ENCODE measurements at regions not wholly inside any gene's neighbourhood (a gene's known extent, or its start where the extent isn't known, plus 50 kb on each side); places are given as distances from the start of the nearest gene placed in this dataset.

DNA sequence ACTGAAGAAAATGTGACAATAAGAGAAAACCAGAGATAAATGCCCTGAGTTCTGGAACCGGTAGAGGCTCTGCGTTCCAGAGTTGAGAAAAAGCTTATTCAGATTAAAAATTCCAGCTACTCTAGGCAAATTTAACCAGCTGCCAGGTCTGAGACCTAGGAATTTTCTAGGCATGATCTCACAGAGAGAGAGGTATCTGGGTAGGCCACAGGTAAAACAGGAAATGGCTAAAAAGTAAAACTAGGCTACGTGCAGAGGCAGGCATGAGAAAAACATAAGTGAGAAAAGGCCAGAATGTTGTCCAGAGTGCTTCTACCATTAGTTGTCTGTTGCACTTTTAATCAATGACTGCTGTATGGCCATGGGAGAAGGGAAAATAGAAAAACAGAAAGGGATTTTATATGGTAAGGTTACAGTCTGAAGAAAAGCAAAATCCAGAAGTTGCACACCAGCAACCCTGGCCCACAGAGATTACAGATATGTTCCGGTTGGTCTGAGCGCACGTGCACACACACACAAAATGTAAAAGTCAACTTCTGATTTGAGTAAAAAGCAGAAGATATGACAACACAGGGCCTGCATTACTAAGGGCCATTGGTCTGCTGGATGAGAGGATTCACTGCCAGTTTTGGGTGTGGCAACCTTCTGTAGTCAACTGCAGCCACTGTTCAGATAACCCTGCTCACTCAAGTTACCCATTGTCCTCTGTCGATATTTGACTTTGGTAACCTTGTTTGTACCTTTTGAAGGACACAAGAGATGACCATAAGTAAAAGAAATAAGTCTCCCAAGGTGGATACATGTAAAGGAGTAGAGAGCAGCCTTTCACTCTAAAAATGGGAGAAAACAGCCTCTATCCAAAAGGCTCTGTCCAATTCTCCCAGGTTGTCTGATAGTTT is 266.0 kb downstream of the DTWD2 start:
- Histone ChIP-seq H3K9me3 (replicated peaks; ENCODE audit: control insufficient read depth, insufficient read depth, low read length) (no peaks in the 10 kb centered on the region), H3K79me2 (ENCODE audit: control insufficient read depth, insufficient read depth, low read length) (no peaks in the 10 kb centered on the region), H3K27me3 (replicated peaks in 1 of 2; ENCODE audit: control insufficient read depth in 2 of 2, insufficient read depth in 2 of 2, low read length in 1 of 2) (no peaks in the 10 kb centered on the region), H3K4me1 (ENCODE audit: control insufficient read depth, insufficient read depth, low read length) (peaks cover 12% of the 10 kb centered on the region), H2AFZ (ENCODE audit: control insufficient read depth, low read depth, low read length) (no peak overlapping the region; the same call in 1 of the 2 replicates), H3K4me3 (no peak overlapping the region), H3K4me2 (ENCODE audit: control insufficient read depth, insufficient read depth) (peak overlapping the region; percentile 56), H3K9ac (ENCODE audit: control insufficient read depth, insufficient read depth, low read length) (no peak overlapping the region), H3K27ac (ENCODE audit: control insufficient read depth, insufficient read depth) (peak overlapping the region; percentile 4), H3K36me3 (ENCODE audit: control insufficient read depth in 2 of 2, insufficient read depth in 2 of 2, low read length in 1 of 2) (no peaks in the 10 kb centered on the region), H4K20me1 (ENCODE audit: control insufficient read depth, insufficient read depth) (no peaks in the 10 kb centered on the region)
- POLR2A ChIA-PET, result no interaction called here
- SMC1A ChIA-PET (ENCODE audit: uncharacterized antibody, unreplicated experiment), result interaction anchor here (0.6 to 0.8 kb wide), 2 partner anchors 22 to 1132 kb away, joined by 3 to 6 read pairs; no protein-coding TSS in a partner anchor
- RAD21 ChIA-PET (ENCODE audit: unreplicated experiment), result interaction anchor here (0.7 kb wide), 1 partner anchor 25 kb away, joined by 3 read pairs; no protein-coding TSS in a partner anchor
- CTCF ChIA-PET, result no interaction called here
- FAIRE-seq, result no peak
- 32% methylated on average over 7 of the region's 7 CpGs for WGBS (ENCODE audit: insufficient coverage, insufficient replicate concordance, low lambda C conversion rate, missing lambda C conversion rate)
- no TSS peak for BruUV-seq (replicated peaks)
- DNase-seq (ENCODE audit: low read depth, low spot score), result peak; percentile 60
- intact Hi-C loops (cut with micrococcal nuclease; ENCODE audit: unreplicated experiment), result loop anchor here (10.0 kb wide), 2 partner anchors 352 to 632 kb away; partner anchors contain the start of genes DMXL1 and TNFAIP8
- peak; percentile 83 for ATAC-seq
- in situ Hi-C loops (cut with MboI), result no loop called here
- TF ChIP-seq, protein P1, sequence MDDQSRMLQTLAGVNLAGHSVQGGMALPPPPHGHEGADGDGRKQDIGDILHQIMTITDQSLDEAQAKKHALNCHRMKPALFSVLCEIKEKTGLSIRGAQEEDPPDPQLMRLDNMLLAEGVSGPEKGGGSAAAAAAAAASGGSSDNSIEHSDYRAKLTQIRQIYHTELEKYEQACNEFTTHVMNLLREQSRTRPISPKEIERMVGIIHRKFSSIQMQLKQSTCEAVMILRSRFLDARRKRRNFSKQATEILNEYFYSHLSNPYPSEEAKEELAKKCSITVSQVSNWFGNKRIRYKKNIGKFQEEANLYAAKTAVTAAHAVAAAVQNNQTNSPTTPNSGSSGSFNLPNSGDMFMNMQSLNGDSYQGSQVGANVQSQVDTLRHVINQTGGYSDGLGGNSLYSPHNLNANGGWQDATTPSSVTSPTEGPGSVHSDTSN (IDR thresholded peaks at IDR 0.05; ENCODE audit: insufficient replicate concordance, low read depth, low read length), result no peak
- no peak for TF ChIP-seq TAF1 (IDR thresholded peaks at IDR 0.05; ENCODE audit: borderline replicate concordance, low read depth, low read length)
- TF ChIP-seq CBFB (IDR thresholded peaks at IDR 0.05; ENCODE audit: low read depth), result no peak
- TF ChIP-seq, protein P2, sequence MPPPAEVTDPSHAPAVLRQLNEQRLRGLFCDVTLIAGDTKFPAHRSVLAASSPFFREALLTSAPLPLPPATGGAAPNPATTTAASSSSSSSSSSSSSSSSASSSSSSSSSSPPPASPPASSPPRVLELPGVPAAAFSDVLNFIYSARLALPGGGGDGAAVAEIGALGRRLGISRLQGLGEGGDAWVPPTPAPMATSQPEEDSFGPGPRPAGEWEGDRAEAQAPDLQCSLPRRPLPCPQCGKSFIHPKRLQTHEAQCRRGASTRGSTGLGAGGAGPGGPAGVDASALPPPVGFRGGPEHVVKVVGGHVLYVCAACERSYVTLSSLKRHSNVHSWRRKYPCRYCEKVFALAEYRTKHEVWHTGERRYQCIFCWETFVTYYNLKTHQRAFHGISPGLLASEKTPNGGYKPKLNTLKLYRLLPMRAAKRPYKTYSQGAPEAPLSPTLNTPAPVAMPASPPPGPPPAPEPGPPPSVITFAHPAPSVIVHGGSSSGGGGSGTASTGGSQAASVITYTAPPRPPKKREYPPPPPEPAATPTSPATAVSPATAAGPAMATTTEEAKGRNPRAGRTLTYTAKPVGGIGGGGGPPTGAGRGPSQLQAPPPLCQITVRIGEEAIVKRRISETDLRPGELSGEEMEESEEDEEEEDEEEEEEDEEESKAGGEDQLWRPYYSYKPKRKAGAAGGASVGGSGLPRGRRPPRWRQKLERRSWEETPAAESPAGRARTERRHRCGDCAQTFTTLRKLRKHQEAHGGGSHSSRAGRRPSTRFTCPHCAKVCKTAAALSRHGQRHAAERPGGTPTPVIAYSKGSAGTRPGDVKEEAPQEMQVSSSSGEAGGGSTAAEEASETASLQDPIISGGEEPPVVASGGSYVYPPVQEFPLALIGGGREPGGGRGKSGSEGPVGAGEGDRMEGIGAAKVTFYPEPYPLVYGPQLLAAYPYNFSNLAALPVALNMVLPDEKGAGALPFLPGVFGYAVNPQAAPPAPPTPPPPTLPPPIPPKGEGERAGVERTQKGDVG (CRISPR knock-in tag; IDR thresholded peaks at IDR 0.05), result no peak
- TF ChIP-seq EP300 (IDR thresholded peaks at IDR 0.05; ENCODE audit: borderline replicate concordance in 1 of 2, control insufficient read depth in 1 of 2, low read depth in 2 of 2, low read length in 2 of 2), result peak; percentile 21 to 82; a peak in 2 of 4 replicates
- peak; percentile 45; the same call in 1 of the 2 replicates for TF ChIP-seq TCF12 (IDR thresholded peaks at IDR 0.05; ENCODE audit: low read depth, low read length)
- TF ChIP-seq WRNIP1 (IDR thresholded peaks at IDR 0.05; ENCODE audit: borderline replicate concordance, low read depth, low read length), result no peak
- TF ChIP-seq BACH1 (IDR thresholded peaks at IDR 0.05; ENCODE audit: borderline replicate concordance), result no peak
- TF ChIP-seq JUNB (IDR thresholded peaks at IDR 0.05), result peak; percentile 94
- no peak for TF ChIP-seq ZNF207 (IDR thresholded peaks at IDR 0.05; ENCODE audit: borderline replicate concordance)
- 0 out of 2 replicates have a peak, but pooled peaks have one; percentile 22 for TF ChIP-seq YY1 (IDR thresholded peaks at IDR 0.05; ENCODE audit: low read depth, low read length)
- 0 out of 2 replicates have a peak, but pooled peaks have one; percentile 58 for TF ChIP-seq JUND (IDR thresholded peaks at IDR 0.05; ENCODE audit: low read depth, low read length)
- peak; percentile 86 for TF ChIP-seq NFIC (IDR thresholded peaks at IDR 0.05; ENCODE audit: low read depth, low read length)
- no peak for TF ChIP-seq ESRRA (IDR thresholded peaks at IDR 0.05; ENCODE audit: low read length)
- no peak for TF ChIP-seq SMC3 (IDR thresholded peaks at IDR 0.05; ENCODE audit: borderline replicate concordance, low read length)
- TF ChIP-seq GABPA (IDR thresholded peaks at IDR 0.05; ENCODE audit: low read depth), result no peak; the same call in 1 of the 2 replicates
- TF ChIP-seq CBX5 (IDR thresholded peaks at IDR 0.05; ENCODE audit: low read depth), result no peak
- TF ChIP-seq STAT1 (conservative IDR thresholded peaks at IDR 0.05), result no peak
- TF ChIP-seq IKZF1 (conservative IDR thresholded peaks at IDR 0.05), result 0 out of 2 replicates have a peak, but pooled peaks have one; percentile 30
- no peak for TF ChIP-seq NFYA (IDR thresholded peaks at IDR 0.05; ENCODE audit: borderline replicate concordance, low read depth, low read length)
- no peak for TF ChIP-seq CHD1 (IDR thresholded peaks at IDR 0.05; ENCODE audit: low read depth, low read length)

Data from GM12878 (cell line).